GM23248 (cell line): ENCODE measurements at regions not wholly inside any gene's neighbourhood (a gene's known extent, or its start where the extent isn't known, plus 50 kb on each side); places are given as distances from the start of the nearest gene placed in this dataset.

Source experiments
- EZH2 ChIP-seq: fragments of 200-600 bp; sonication (generic); IDR thresholded peaks from 2 replicates; pipeline ENCODE4 v1.6.1; 2018; ENCODE audit warnings: antibody characterized with exemption, mild to moderate bottlenecking; ENCODE audit not compliant: insufficient read depth, poor library complexity, severe bottlenecking
- EZH2phosphoT487 ChIP-seq: fragments of 200-600 bp; sonication (generic); IDR thresholded peaks from 2 replicates; pipeline ENCODE4 v1.6.1; 2018; ENCODE audit warnings: antibody characterized with exemption, moderate library complexity, mild to moderate bottlenecking, low read depth; ENCODE audit not compliant: insufficient read depth

DNA sequence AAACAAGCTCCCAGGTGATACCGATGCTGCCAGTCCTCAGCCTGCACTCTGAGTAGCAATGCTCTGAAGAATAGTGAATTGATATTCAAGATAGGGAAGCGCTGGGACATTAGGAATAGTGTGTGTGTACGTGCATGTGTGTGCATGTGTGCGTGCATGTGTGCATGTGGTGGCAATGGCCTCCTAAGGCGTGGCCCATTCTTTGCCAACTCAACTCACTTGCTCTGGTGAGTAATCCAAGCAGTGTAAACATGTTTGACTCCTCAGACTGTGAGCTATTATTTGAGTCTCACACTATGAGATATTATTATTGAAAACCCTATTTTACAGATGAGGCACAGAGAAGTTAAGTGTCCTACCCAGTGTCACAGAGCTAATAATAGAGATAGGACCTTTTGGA, 186.6 kb downstream of the RAB11FIP2 start:
- TF ChIP-seq EZH2 (no peak), EZH2phosphoT487 (no peak)
